ENCODE measurements at regions not wholly inside any gene's neighbourhood (a gene's known extent, or its start where the extent isn't known, plus 50 kb on each side); places are given as distances from the start of the nearest gene placed in this dataset.
A peak's percentile ranks its signal among the peaks of the same experiment; 100 is the strongest.

DNA sequence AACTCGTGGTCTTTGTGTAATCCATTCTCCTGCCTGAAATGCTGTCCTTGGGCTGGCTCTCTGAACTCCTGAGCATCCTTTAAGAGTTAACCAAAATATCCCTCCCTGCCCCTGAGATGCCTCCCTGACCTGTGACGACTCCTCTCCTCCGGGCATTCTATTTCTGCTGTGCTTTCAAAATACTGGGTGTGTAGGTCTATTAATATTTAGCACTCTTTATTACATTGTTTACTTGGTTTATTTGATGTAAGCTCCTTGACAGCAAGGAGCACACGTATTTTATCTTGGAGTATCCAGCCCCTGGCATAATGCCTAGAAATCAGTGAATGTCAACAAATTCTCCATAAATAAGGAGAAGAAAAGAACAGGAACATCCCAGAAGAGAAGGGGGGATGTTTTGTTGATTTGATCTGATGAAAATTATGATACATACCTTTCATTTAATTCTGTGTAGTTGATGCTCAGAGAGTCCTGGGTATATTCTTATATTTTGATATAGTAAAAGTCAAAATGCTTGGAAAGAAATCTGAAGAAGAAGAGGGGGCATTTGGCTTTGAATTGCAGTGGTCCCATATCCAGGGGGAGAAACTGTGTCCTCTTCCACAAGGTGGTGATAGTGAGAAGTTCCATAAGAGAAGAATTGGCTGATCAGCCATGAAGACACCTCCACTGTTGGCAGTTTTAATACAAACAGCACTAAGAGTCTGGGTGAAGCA lies 107.7 kb upstream of the MPP7 start:
- no peak overlapping the region for H2AK5ac ChIP-seq (ENCODE audit: low read depth, low read length)
- no peak overlapping the region for H2BK120ac ChIP-seq (replicated peaks; ENCODE audit: low read depth, low read length)
- FAIRE-seq (no peak), DNase-seq (ENCODE audit: low read depth in 1 of 2, low spot score in 2 of 2) (no peak)
- no peaks in the 10 kb centered on the region for H3K79me1 ChIP-seq (ENCODE audit: low read depth, low read length)
- no peaks in the 10 kb centered on the region for H3K4me1 ChIP-seq (replicated peaks in 1 of 4; ENCODE audit: control insufficient read depth in 3 of 4, insufficient read depth in 4 of 4, low read length in 3 of 4)
- ChIA-PET POLR2A (ENCODE audit: partially characterized antibody) (interaction anchor here (1.3 kb wide), 1 partner anchor 18 kb away, joined by 3 read pairs; no protein-coding TSS in a partner anchor), CTCF (ENCODE audit: partially characterized antibody) (interaction anchor here (0.5 to 2.1 kb wide), 12 partner anchors 8 to 140 kb away, joined by 3 to 13 read pairs (median 4); no protein-coding TSS in a partner anchor)
- H3K23ac ChIP-seq (ENCODE audit: insufficient read length): no peak overlapping the region
- H3K56ac ChIP-seq (replicated peaks; ENCODE audit: insufficient read length, low read depth, low read length): no peak overlapping the region
- H3K9ac ChIP-seq (replicated peaks in 1 of 4; ENCODE audit: extremely low read depth in 1 of 4, low read depth in 3 of 4, low read length in 3 of 4): no peak overlapping the region
- 84% methylated on average over 4 of the region's 4 CpGs; no CpG with 5 or more reads in 1 of the 2 experiments for WGBS, 2 experiments (ENCODE audit: extremely low coverage in 1 of 2, insufficient coverage in 1 of 2, insufficient read length in 1 of 2, insufficient replicate concordance in 2 of 2, low coverage in 1 of 2, low lambda C conversion rate in 2 of 2, missing lambda C conversion rate in 1 of 2)
- H4K8ac ChIP-seq (ENCODE audit: extremely low read depth, insufficient read depth, low read length): no peak overlapping the region
- no peak overlapping the region for H3K4ac ChIP-seq (replicated peaks; ENCODE audit: insufficient read length, low read depth, low read length)
- H3K36me3 ChIP-seq (ENCODE audit: control insufficient read depth in 2 of 4, insufficient read depth in 4 of 4, low read length in 3 of 4): no peaks in the 10 kb centered on the region
- no peak overlapping the region for H2BK12ac ChIP-seq (ENCODE audit: low read depth, low read length)
- H2BK20ac ChIP-seq (ENCODE audit: low read length): no peak overlapping the region
- H3K4me2 ChIP-seq (ENCODE audit: insufficient read depth in 1 of 2, low read depth in 2 of 2, low read length in 2 of 2): no peak overlapping the region
- no peak overlapping the region for H2BK5ac ChIP-seq (ENCODE audit: low read depth, low read length)
- no peaks in the 10 kb centered on the region for H3K23me2 ChIP-seq (ENCODE audit: low read depth, low read length)
- no peak overlapping the region for H4K91ac ChIP-seq (replicated peaks; ENCODE audit: insufficient read length, low read length)
- H3K79me2 ChIP-seq (ENCODE audit: control insufficient read depth in 1 of 2, insufficient read depth in 2 of 2, low read length in 2 of 2): no peaks in the 10 kb centered on the region
- TF ChIP-seq RAD21 (IDR thresholded peaks at IDR 0.05 in 1 of 2, conservative IDR thresholded peaks at IDR 0.05 in 1 of 2; ENCODE audit: low read depth in 2 of 2, low read length in 2 of 2) (peak; percentile 23 to 49; a peak in 3 of 4 replicates), RFX5 (IDR thresholded peaks at IDR 0.05; ENCODE audit: borderline replicate concordance, low read depth, low read length) (no peak)
- TF ChIP-seq, protein P1, sequence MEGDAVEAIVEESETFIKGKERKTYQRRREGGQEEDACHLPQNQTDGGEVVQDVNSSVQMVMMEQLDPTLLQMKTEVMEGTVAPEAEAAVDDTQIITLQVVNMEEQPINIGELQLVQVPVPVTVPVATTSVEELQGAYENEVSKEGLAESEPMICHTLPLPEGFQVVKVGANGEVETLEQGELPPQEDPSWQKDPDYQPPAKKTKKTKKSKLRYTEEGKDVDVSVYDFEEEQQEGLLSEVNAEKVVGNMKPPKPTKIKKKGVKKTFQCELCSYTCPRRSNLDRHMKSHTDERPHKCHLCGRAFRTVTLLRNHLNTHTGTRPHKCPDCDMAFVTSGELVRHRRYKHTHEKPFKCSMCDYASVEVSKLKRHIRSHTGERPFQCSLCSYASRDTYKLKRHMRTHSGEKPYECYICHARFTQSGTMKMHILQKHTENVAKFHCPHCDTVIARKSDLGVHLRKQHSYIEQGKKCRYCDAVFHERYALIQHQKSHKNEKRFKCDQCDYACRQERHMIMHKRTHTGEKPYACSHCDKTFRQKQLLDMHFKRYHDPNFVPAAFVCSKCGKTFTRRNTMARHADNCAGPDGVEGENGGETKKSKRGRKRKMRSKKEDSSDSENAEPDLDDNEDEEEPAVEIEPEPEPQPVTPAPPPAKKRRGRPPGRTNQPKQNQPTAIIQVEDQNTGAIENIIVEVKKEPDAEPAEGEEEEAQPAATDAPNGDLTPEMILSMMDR (IDR thresholded peaks at IDR 0.05; ENCODE audit: control extremely low read depth in 1 of 3, insufficient read depth in 1 of 3, low read depth in 1 of 3, low read length in 3 of 3): peak in 2 of 3 experiments; percentile 34 to 43; a peak in 3 of 4 replicates
- H2BK15ac ChIP-seq (ENCODE audit: low read length): no peak overlapping the region
- no peaks in the 10 kb centered on the region for H4K20me1 ChIP-seq (replicated peaks in 1 of 2; ENCODE audit: control insufficient read depth in 1 of 2, insufficient read depth in 2 of 2, low read length in 2 of 2)
- no peak overlapping the region for H3K18ac ChIP-seq (ENCODE audit: extremely low read depth, low read length)
- no peaks in the 10 kb centered on the region for H3K9me3 ChIP-seq (ENCODE audit: insufficient read depth in 2 of 2, low read depth in 1 of 2, low read length in 1 of 2)
- H3K4me3 ChIP-seq (ENCODE audit: extremely low read depth in 1 of 4, insufficient read depth in 2 of 4, low read depth in 3 of 4, low read length in 4 of 4): no peak overlapping the region
- no peak overlapping the region for H4K5ac ChIP-seq (ENCODE audit: insufficient read length, low read depth, low read length)
- H3K14ac ChIP-seq (ENCODE audit: insufficient read length): no peak overlapping the region
- H2AFZ ChIP-seq (ENCODE audit: low read length): no peak overlapping the region
- no peaks in the 10 kb centered on the region for H3K27me3 ChIP-seq (replicated peaks in 1 of 4; ENCODE audit: control insufficient read depth in 3 of 4, extremely low read depth in 1 of 4, insufficient read depth in 3 of 4, low read length in 3 of 4)
- no peak overlapping the region for H3K27ac ChIP-seq (ENCODE audit: low read depth, low read length)

All from H1 (cell line).